ENCODE measurements at regions not wholly inside any gene's neighbourhood (a gene's known extent, or its start where the extent isn't known, plus 50 kb on each side); places are given as distances from the start of the nearest gene placed in this dataset.

GRCh38 chr4:29521281-29521680 is 1198.9 kb upstream of the PCDH7 start:
- DNase-seq, result no peak
- Mint-ChIP-seq H3K27ac (no peak overlapping the region), H3K9me3 (peaks cover 9% of the 10 kb centered on the region), H3K4me3 (no peak overlapping the region), H3K36me3 (ENCODE audit: low read depth) (no peaks in the 10 kb centered on the region), H3K27me3 (no peaks in the 10 kb centered on the region), H3K4me1 (no peaks in the 10 kb centered on the region)
- intact Hi-C loops (cut with micrococcal nuclease), result no loop called here

GRCh38 chr4:29536745-29537144 is 1183.4 kb upstream of the PCDH7 start:
- DNase-seq, result no peak
- H3K4me1 Mint-ChIP-seq, result no peaks in the 10 kb centered on the region
- intact Hi-C loops (cut with micrococcal nuclease), result no loop called here
- no peaks in the 10 kb centered on the region for H3K9me3 Mint-ChIP-seq
- H3K4me3 Mint-ChIP-seq, result no peak overlapping the region
- no peak overlapping the region for H3K27ac Mint-ChIP-seq
- no peaks in the 10 kb centered on the region for H3K27me3 Mint-ChIP-seq
- no peaks in the 10 kb centered on the region for H3K36me3 Mint-ChIP-seq (ENCODE audit: low read depth)

- H3K4me3 Mint-ChIP-seq, result no peak overlapping the region
- no peaks in the 10 kb centered on the region for H3K36me3 Mint-ChIP-seq (ENCODE audit: low read depth)
- intact Hi-C loops (cut with micrococcal nuclease), result no loop called here
- no peaks in the 10 kb centered on the region for H3K27me3 Mint-ChIP-seq
- H3K9me3 Mint-ChIP-seq, result no peaks in the 10 kb centered on the region
- no peaks in the 10 kb centered on the region for H3K4me1 Mint-ChIP-seq
- DNase-seq, result no peak
- H3K27ac Mint-ChIP-seq, result no peak overlapping the region
Measured at GRCh38 chr4:29538889-29539646, 1181.1 kb upstream of the PCDH7 start.

- Mint-ChIP-seq H3K36me3 (ENCODE audit: low read depth) (no peaks in the 10 kb centered on the region), H3K4me1 (no peaks in the 10 kb centered on the region), H3K9me3 (peaks cover 3% of the 10 kb centered on the region), H3K27ac (no peak overlapping the region), H3K4me3 (no peak overlapping the region), H3K27me3 (no peaks in the 10 kb centered on the region)
- intact Hi-C loops (cut with micrococcal nuclease), result no loop called here
- DNase-seq, result no peak
Measured at GRCh38 chr4:29540439-29541102, 1179.6 kb upstream of the PCDH7 start.

- DNase-seq, result no peak
- Mint-ChIP-seq H3K27me3 (no peaks in the 10 kb centered on the region), H3K9me3 (peaks cover 3% of the 10 kb centered on the region), H3K4me3 (no peak overlapping the region), H3K36me3 (ENCODE audit: low read depth) (no peaks in the 10 kb centered on the region), H3K4me1 (no peaks in the 10 kb centered on the region), H3K27ac (no peak overlapping the region)
- intact Hi-C loops (cut with micrococcal nuclease), result no loop called here
Measured at GRCh38 chr4:29541757-29542156, 1178.4 kb upstream of the PCDH7 start.

GRCh38 chr4:29549342-29549741 is 1170.8 kb upstream of the PCDH7 start:
- Mint-ChIP-seq H3K36me3 (ENCODE audit: low read depth) (no peaks in the 10 kb centered on the region), H3K27me3 (no peaks in the 10 kb centered on the region), H3K27ac (no peak overlapping the region), H3K4me3 (no peak overlapping the region), H3K4me1 (no peaks in the 10 kb centered on the region), H3K9me3 (peaks cover 11% of the 10 kb centered on the region)
- no peak for DNase-seq
- intact Hi-C loops (cut with micrococcal nuclease), result no loop called here

- Mint-ChIP-seq H3K27ac (no peak overlapping the region), H3K9me3 (peaks cover 9% of the 10 kb centered on the region), H3K36me3 (ENCODE audit: low read depth) (no peaks in the 10 kb centered on the region), H3K27me3 (no peaks in the 10 kb centered on the region), H3K4me3 (no peak overlapping the region), H3K4me1 (no peaks in the 10 kb centered on the region)
- intact Hi-C loops (cut with micrococcal nuclease), result no loop called here
- DNase-seq, result no peak
Measured at GRCh38 chr4:29551821-29552220, 1168.3 kb upstream of the PCDH7 start.

GRCh38 chr4:29553846-29554245 is 1166.3 kb upstream of the PCDH7 start:
- no peak overlapping the region for H3K27ac Mint-ChIP-seq
- intact Hi-C loops (cut with micrococcal nuclease), result no loop called here

GRCh38 chr4:29558789-29559188 is 1161.4 kb upstream of the PCDH7 start:
- no peaks in the 10 kb centered on the region for H3K4me1 Mint-ChIP-seq
- no peak overlapping the region for H3K27ac Mint-ChIP-seq
- peaks cover 14% of the 10 kb centered on the region for H3K9me3 Mint-ChIP-seq
- H3K36me3 Mint-ChIP-seq (ENCODE audit: low read depth), result no peaks in the 10 kb centered on the region
- intact Hi-C loops (cut with micrococcal nuclease), result no loop called here
- H3K4me3 Mint-ChIP-seq, result no peak overlapping the region
- no peak for DNase-seq
- no peaks in the 10 kb centered on the region for H3K27me3 Mint-ChIP-seq

More at GRCh38 chr4:29553846-29554245, 1166.3 kb upstream of the PCDH7 start:
- DNase-seq, result no peak
- no peaks in the 10 kb centered on the region for H3K36me3 Mint-ChIP-seq (ENCODE audit: low read depth)
- peaks cover 7% of the 10 kb centered on the region for H3K9me3 Mint-ChIP-seq
- no peaks in the 10 kb centered on the region for H3K4me1 Mint-ChIP-seq
- H3K4me3 Mint-ChIP-seq, result no peak overlapping the region
- no peaks in the 10 kb centered on the region for H3K27me3 Mint-ChIP-seq

GRCh38 chr4:29559286-29559685 is 1160.9 kb upstream of the PCDH7 start:
- no peak for DNase-seq
- no peaks in the 10 kb centered on the region for H3K36me3 Mint-ChIP-seq (ENCODE audit: low read depth)
- peaks cover 16% of the 10 kb centered on the region for H3K9me3 Mint-ChIP-seq
- H3K4me1 Mint-ChIP-seq, result no peaks in the 10 kb centered on the region
- H3K27me3 Mint-ChIP-seq, result no peaks in the 10 kb centered on the region
- intact Hi-C loops (cut with micrococcal nuclease), result no loop called here
- no peak overlapping the region for H3K4me3 Mint-ChIP-seq
- no peak overlapping the region for H3K27ac Mint-ChIP-seq

- intact Hi-C loops (cut with micrococcal nuclease), result no loop called here
- Mint-ChIP-seq H3K4me1 (no peaks in the 10 kb centered on the region), H3K27ac (no peak overlapping the region), H3K27me3 (no peaks in the 10 kb centered on the region), H3K9me3 (peaks cover 22% of the 10 kb centered on the region), H3K36me3 (ENCODE audit: low read depth) (no peaks in the 10 kb centered on the region), H3K4me3 (no peak overlapping the region)
- no peak for DNase-seq
Measured at GRCh38 chr4:29560452-29560851, 1159.7 kb upstream of the PCDH7 start.

GRCh38 chr4:29565256-29565655 is 1154.9 kb upstream of the PCDH7 start:
- no peak overlapping the region for H3K27ac Mint-ChIP-seq
- H3K4me3 Mint-ChIP-seq, result no peak overlapping the region
- peaks cover 18% of the 10 kb centered on the region for H3K9me3 Mint-ChIP-seq
- intact Hi-C loops (cut with micrococcal nuclease), result no loop called here
- no peak for DNase-seq
- no peaks in the 10 kb centered on the region for H3K4me1 Mint-ChIP-seq
- no peaks in the 10 kb centered on the region for H3K36me3 Mint-ChIP-seq (ENCODE audit: low read depth)
- H3K27me3 Mint-ChIP-seq, result no peaks in the 10 kb centered on the region

GRCh38 chr4:29566371-29566770 is 1153.8 kb upstream of the PCDH7 start:
- H3K36me3 Mint-ChIP-seq (ENCODE audit: low read depth), result no peaks in the 10 kb centered on the region
- peaks cover 18% of the 10 kb centered on the region for H3K9me3 Mint-ChIP-seq

GRCh38 chr4:29571322-29571721 is 1148.8 kb upstream of the PCDH7 start:
- Mint-ChIP-seq H3K4me1 (no peaks in the 10 kb centered on the region), H3K4me3 (no peak overlapping the region), H3K27me3 (no peaks in the 10 kb centered on the region), H3K36me3 (ENCODE audit: low read depth) (no peaks in the 10 kb centered on the region), H3K9me3 (no peaks in the 10 kb centered on the region), H3K27ac (no peak overlapping the region)
- no peak for DNase-seq
- intact Hi-C loops (cut with micrococcal nuclease), result no loop called here

More at GRCh38 chr4:29566371-29566770, 1153.8 kb upstream of the PCDH7 start:
- no peaks in the 10 kb centered on the region for H3K4me1 Mint-ChIP-seq
- H3K4me3 Mint-ChIP-seq, result no peak overlapping the region
- no peak overlapping the region for H3K27ac Mint-ChIP-seq
- intact Hi-C loops (cut with micrococcal nuclease), result no loop called here
- no peak for DNase-seq
- no peaks in the 10 kb centered on the region for H3K27me3 Mint-ChIP-seq

Measured in activated CD4-positive, alpha-beta T cell treated with anti-CD3 and anti-CD28 coated beads, Interleukin-2, amount 10 ng/mL, durations not matched to agents 24 days and 14 days (primary cell).